Tibial nerve (tissue), 4 donors: ENCODE measurements at regions not wholly inside any gene's neighbourhood (a gene's known extent, or its start where the extent isn't known, plus 50 kb on each side); places are given as distances from the start of the nearest gene placed in this dataset.

ENCODE experiments used
- CTCF ChIP-seq, 5 experiments: fragments of 200-600 bp in 3 of 5; fragments of 450-650 bp in 2 of 5; sonication (generic) in 3 of 5; IDR thresholded peaks; one replicate each; pipeline ENCODE4 v1.5.1; 2016 to 2019; ENCODE audit warnings: antibody characterized with exemption in 5 of 5, mild to moderate bottlenecking in 3 of 5, moderate library complexity in 2 of 5
- EP300 ChIP-seq, 2 donors: sonication (generic); formaldehyde crosslinking; IDR thresholded peaks; one replicate each; pipeline ENCODE4 v1.6.1; 2017; ENCODE audit warnings: antibody characterized with exemption in 2 of 2, mild to moderate bottlenecking in 1 of 2
- POLR2A ChIP-seq, 2 donors: fragments of 450-650 bp; IDR thresholded peaks; one replicate each; pipeline ENCODE4 v1.6.1; 2017; ENCODE audit warnings: antibody characterized with exemption in 2 of 2, mild to moderate bottlenecking in 2 of 2, moderate library complexity in 2 of 2

- TF ChIP-seq EP300 (IDR thresholded peaks at IDR 0.05) (no peak), POLR2A (IDR thresholded peaks at IDR 0.05) (no peak), CTCF (IDR thresholded peaks at IDR 0.05) (no peak)
These were observed 100.9 kb upstream of the FOXP4 start for GRCh38 chr6:41445261-41445660.
